ENCODE measurements at regions not wholly inside any gene's neighbourhood (a gene's known extent, or its start where the extent isn't known, plus 50 kb on each side); places are given as distances from the start of the nearest gene placed in this dataset.

- intact Hi-C loops (cut with micrococcal nuclease; ENCODE audit: unreplicated experiment) (no loop called here), in situ Hi-C loops (cut with HindIII; ENCODE audit: low pct_unique_long_range_greater_than_20kb, low sequenced_read_pairs) (no loop called here)
- TF ChIP-seq SIN3A (IDR thresholded peaks at IDR 0.05; ENCODE audit: borderline replicate concordance, insufficient read depth, low read depth, low read length) (no peak), POLR2AphosphoS5 (IDR thresholded peaks at IDR 0.05; ENCODE audit: low read depth, low read length) (no peak), TCF7L2 (IDR thresholded peaks at IDR 0.05; ENCODE audit: low read depth, low read length) (no peak), REST (IDR thresholded peaks at IDR 0.05; ENCODE audit: insufficient read depth in 1 of 2, low read depth in 2 of 2, low read length in 1 of 2) (no peak), CTCF (IDR thresholded peaks at IDR 0.05) (no peak)
- no TSS peak for BruUV-seq (replicated peaks)
- CTCF ChIA-PET = no interaction called here
- H3K4me1 ChIP-seq (ENCODE audit: control insufficient read depth, insufficient read depth, low read length) = no peaks in the 10 kb centered on the region
- no peaks in the 10 kb centered on the region for H3K36me3 ChIP-seq (ENCODE audit: control insufficient read depth, insufficient read depth, low read length)
- DNase-seq (ENCODE audit: low read depth, low spot score) (no peak), ATAC-seq (no peak)
- POLR2A ChIA-PET = no interaction called here
- no peaks in the 10 kb centered on the region for H3K9me3 ChIP-seq (ENCODE audit: control insufficient read depth, insufficient read depth, low read depth, low read length)
- H3K27ac ChIP-seq (ENCODE audit: low read length) = no peak overlapping the region
- no peaks in the 10 kb centered on the region for H3K27me3 ChIP-seq (ENCODE audit: control insufficient read depth, insufficient read depth, low read length)
- no peak overlapping the region for H3K4me3 ChIP-seq (ENCODE audit: low read depth in 2 of 2, low read length in 2 of 2)
Observed at GRCh38 chr11:91011503-91011902, 788.7 kb upstream of the CHORDC1 start.

GRCh38 chr11:91005458-91005857 is 782.6 kb upstream of the CHORDC1 start:
- ATAC-seq = no peak
- H3K36me3 ChIP-seq (ENCODE audit: control insufficient read depth, insufficient read depth, low read length) = no peaks in the 10 kb centered on the region
- TF ChIP-seq REST (IDR thresholded peaks at IDR 0.05; ENCODE audit: insufficient read depth in 1 of 2, low read depth in 2 of 2, low read length in 1 of 2) = no peak
- no peak for TF ChIP-seq POLR2AphosphoS5 (IDR thresholded peaks at IDR 0.05; ENCODE audit: low read depth, low read length)
- no peak for TF ChIP-seq CTCF (IDR thresholded peaks at IDR 0.05)
- no peak for TF ChIP-seq SIN3A (IDR thresholded peaks at IDR 0.05; ENCODE audit: borderline replicate concordance, insufficient read depth, low read depth, low read length)
- TF ChIP-seq TCF7L2 (IDR thresholded peaks at IDR 0.05; ENCODE audit: low read depth, low read length) = no peak
- H3K27me3 ChIP-seq (ENCODE audit: control insufficient read depth, insufficient read depth, low read length) = no peaks in the 10 kb centered on the region
- DNase-seq (ENCODE audit: low read depth, low spot score) = no peak
- ChIA-PET CTCF (no interaction called here), POLR2A (no interaction called here)
- no peaks in the 10 kb centered on the region for H3K9me3 ChIP-seq (ENCODE audit: control insufficient read depth, insufficient read depth, low read depth, low read length)
- in situ Hi-C loops (cut with HindIII; ENCODE audit: low pct_unique_long_range_greater_than_20kb, low sequenced_read_pairs) = no loop called here
- H3K4me1 ChIP-seq (ENCODE audit: control insufficient read depth, insufficient read depth, low read length) = no peaks in the 10 kb centered on the region
- no peak overlapping the region for H3K27ac ChIP-seq (ENCODE audit: low read length)
- intact Hi-C loops (cut with micrococcal nuclease; ENCODE audit: unreplicated experiment) = no loop called here
- no TSS peak for BruUV-seq (replicated peaks)
- H3K4me3 ChIP-seq (ENCODE audit: low read depth in 2 of 2, low read length in 2 of 2) = no peak overlapping the region
